ENCODE measurements at regions not wholly inside any gene's neighbourhood (a gene's known extent, or its start where the extent isn't known, plus 50 kb on each side); places are given as distances from the start of the nearest gene placed in this dataset.

- TF ChIP-seq EZH2phosphoT487 (IDR thresholded peaks at IDR 0.05; ENCODE audit: borderline replicate concordance, low read length) (no peak), CTCF (IDR thresholded peaks at IDR 0.05; ENCODE audit: low read depth, low read length, poor library complexity, severe bottlenecking) (no peak)
- Histone ChIP-seq H4K20me1 (ENCODE audit: control insufficient read depth, insufficient read depth, low read depth, low read length) (no peaks in the 10 kb centered on the region), H3K27me3 (ENCODE audit: control insufficient read depth, low read length) (no peaks in the 10 kb centered on the region), H3K27ac (ENCODE audit: low read depth, low read length) (no peak overlapping the region), H3K36me3 (ENCODE audit: control insufficient read depth, low read length) (peaks cover 19% of the 10 kb centered on the region), H3K4me2 (ENCODE audit: low read length) (no peak overlapping the region), H3F3A (ENCODE audit: control insufficient read depth, insufficient read depth) (peaks cover 4% of the 10 kb centered on the region; the same call in 1 of the 2 replicates), H3K4me3 (ENCODE audit: low read length) (no peak overlapping the region), H3K79me2 (ENCODE audit: control insufficient read depth, low read length) (no peaks in the 10 kb centered on the region), H3K4me1 (ENCODE audit: control insufficient read depth, low read length) (peaks cover 41% of the 10 kb centered on the region), H3K9me3 (ENCODE audit: control insufficient read depth, insufficient read depth, low read length) (no peaks in the 10 kb centered on the region), H3K9me2 (replicated peaks; ENCODE audit: control insufficient read depth, low read length) (no peaks in the 10 kb centered on the region)
Observed at GRCh38 chr12:124393831-124394230, 98.9 kb downstream of the RFLNA start.

- Histone ChIP-seq H3K27ac (ENCODE audit: low read depth, low read length) (no peak overlapping the region), H3K4me3 (ENCODE audit: low read length) (no peak overlapping the region), H4K20me1 (ENCODE audit: control insufficient read depth, insufficient read depth, low read depth, low read length) (0 out of 2 replicates have a peak, but pooled peaks cover 1% of the 10 kb centered on the region), H3K79me2 (ENCODE audit: control insufficient read depth, low read length) (no peaks in the 10 kb centered on the region), H3K27me3 (ENCODE audit: control insufficient read depth, low read length) (no peaks in the 10 kb centered on the region), H3K9me2 (replicated peaks; ENCODE audit: control insufficient read depth, low read length) (no peaks in the 10 kb centered on the region), H3F3A (ENCODE audit: control insufficient read depth, insufficient read depth) (peaks cover 4% of the 10 kb centered on the region; the same call in 1 of the 2 replicates), H3K4me2 (ENCODE audit: low read length) (no peak overlapping the region), H3K9me3 (ENCODE audit: control insufficient read depth, insufficient read depth, low read length) (no peaks in the 10 kb centered on the region), H3K4me1 (ENCODE audit: control insufficient read depth, low read length) (peaks cover 44% of the 10 kb centered on the region), H3K36me3 (ENCODE audit: control insufficient read depth, low read length) (peaks cover 15% of the 10 kb centered on the region)
- TF ChIP-seq CTCF (IDR thresholded peaks at IDR 0.05; ENCODE audit: low read depth, low read length, poor library complexity, severe bottlenecking) (no peak), EZH2phosphoT487 (IDR thresholded peaks at IDR 0.05; ENCODE audit: borderline replicate concordance, low read length) (no peak)
Observed at GRCh38 chr12:124393414-124393790, 98.5 kb downstream of the RFLNA start.

GRCh38 chr12:124392667-124393413 is 97.9 kb downstream of the RFLNA start:
- Histone ChIP-seq H3K4me1 (ENCODE audit: control insufficient read depth, low read length) (peaks cover 45% of the 10 kb centered on the region), H3K36me3 (ENCODE audit: control insufficient read depth, low read length) (peaks cover 9% of the 10 kb centered on the region), H3K27me3 (ENCODE audit: control insufficient read depth, low read length) (no peaks in the 10 kb centered on the region), H3K79me2 (ENCODE audit: control insufficient read depth, low read length) (no peaks in the 10 kb centered on the region), H3F3A (ENCODE audit: control insufficient read depth, insufficient read depth) (peaks cover 4% of the 10 kb centered on the region; the same call in 1 of the 2 replicates), H3K9me2 (replicated peaks; ENCODE audit: control insufficient read depth, low read length) (no peaks in the 10 kb centered on the region), H4K20me1 (ENCODE audit: control insufficient read depth, insufficient read depth, low read depth, low read length) (0 out of 2 replicates have a peak, but pooled peaks cover 6% of the 10 kb centered on the region), H3K4me2 (ENCODE audit: low read length) (no peak overlapping the region), H3K27ac (ENCODE audit: low read depth, low read length) (no peak overlapping the region), H3K4me3 (ENCODE audit: low read length) (no peak overlapping the region), H3K9me3 (ENCODE audit: control insufficient read depth, insufficient read depth, low read length) (no peaks in the 10 kb centered on the region)
- no peak for TF ChIP-seq CTCF (IDR thresholded peaks at IDR 0.05; ENCODE audit: low read depth, low read length, poor library complexity, severe bottlenecking)
- no peak for TF ChIP-seq EZH2phosphoT487 (IDR thresholded peaks at IDR 0.05; ENCODE audit: borderline replicate concordance, low read length)
